IMR-90 (cell line): ENCODE measurements at regions not wholly inside any gene's neighbourhood (a gene's known extent, or its start where the extent isn't known, plus 50 kb on each side); places are given as distances from the start of the nearest gene placed in this dataset.

Experiments used
- ATAC-seq: fragments of 200-7000 bp; cut with Tn5 transposase; 2 replicates; pipeline ENCODE4 v1.9.1; 2020; ENCODE audit warnings: low read depth, mild to moderate bottlenecking, moderate library complexity
- BruUV-seq: library from RNA; stranded (reverse); fragments of 400-500 nt; replicated peaks from 2 replicates; lab custom pipeline; 2021; lab: Mats Ljungman, UMichigan
- CTCF ChIA-PET: fragments of 300-600 bp; formaldehyde crosslinking; extraction: SDS; loops from one replicate; lab custom pipeline; 2021; ENCODE audit warnings: antibody characterized with exemption; lab: Yijun Ruan, JAX
- POLR2A ChIA-PET: fragments of 300-600 bp; sonication (Branson Sonifier 250); formaldehyde crosslinking; loops from one replicate; lab custom pipeline; 2022; ENCODE audit warnings: antibody characterized with exemption; ENCODE audit not compliant: unreplicated experiment; lab: Charles Lee
- DNase-seq: peaks from one replicate; pipeline ENCODE4 v3.0.0; 2013
- H2AFZ ChIP-seq: replicated peaks from 2 replicates; pipeline ENCODE3; 2013; ENCODE audit warnings: low read length, mild to moderate bottlenecking; ENCODE audit not compliant: poor library complexity
- H2AK5ac ChIP-seq: 2 replicates; pipeline ENCODE4 v1.6.1; 2013; ENCODE audit warnings: low read depth, low read length, inconsistent platforms
- H2AK9ac ChIP-seq: replicated peaks from 2 replicates; pipeline ENCODE3; 2013; ENCODE audit warnings: mild to moderate bottlenecking, low read depth, low read length, moderate library complexity; ENCODE audit not compliant: poor library complexity
- H2BK120ac ChIP-seq: 2 replicates; pipeline ENCODE4 v1.6.1; 2013; ENCODE audit warnings: low read depth, low read length, inconsistent platforms
- H2BK15ac ChIP-seq: 3 replicates; pipeline ENCODE4 v1.6.1; 2013; ENCODE audit warnings: low read depth, low read length, inconsistent platforms
- H2BK20ac ChIP-seq: 2 replicates; pipeline ENCODE4 v1.6.1; 2013; ENCODE audit warnings: low read depth, mild to moderate bottlenecking, inconsistent platforms, low read length, moderate library complexity
- H2BK5ac ChIP-seq: 2 replicates; pipeline ENCODE4 v1.6.1; 2013; ENCODE audit warnings: mild to moderate bottlenecking, low read depth, low read length, inconsistent platforms; ENCODE audit not compliant: poor library complexity, severe bottlenecking
- H3K14ac ChIP-seq: replicated peaks from 2 replicates; pipeline ENCODE4 v1.6.1; 2013; ENCODE audit warnings: low read depth, low read length, inconsistent platforms
- H3K18ac ChIP-seq: 2 replicates; pipeline ENCODE4 v1.6.1; 2013; ENCODE audit warnings: low read depth, low read length, control low read depth
- H3K23ac ChIP-seq: 2 replicates; pipeline ENCODE4 v1.6.1; 2013; ENCODE audit warnings: low read depth, low read length, inconsistent platforms
- H3K27ac ChIP-seq: 2 replicates; pipeline ENCODE4 v1.5.1; 2013; ENCODE audit warnings: mild to moderate bottlenecking, control low read depth, low read length; ENCODE audit not compliant: insufficient read depth
- H3K27me3 ChIP-seq: 2 replicates; pipeline ENCODE4 v1.6.1; 2013; ENCODE audit warnings: low read length; ENCODE audit not compliant: control insufficient read depth, insufficient read depth
- H3K36me3 ChIP-seq: 2 replicates; pipeline ENCODE4 v1.6.1; 2013; ENCODE audit warnings: low read length, mixed read lengths; ENCODE audit not compliant: control insufficient read depth, insufficient read depth
- H3K4ac ChIP-seq: 2 replicates; pipeline ENCODE4 v1.6.1; 2013; ENCODE audit warnings: low read depth, low read length, inconsistent platforms
- H3K4me1 ChIP-seq: 2 replicates; pipeline ENCODE4 v1.6.1; 2013; ENCODE audit warnings: low read length, mixed read lengths; ENCODE audit not compliant: control insufficient read depth, insufficient read depth
- H3K4me2 ChIP-seq: 2 replicates; pipeline ENCODE4 v1.6.1; 2013; ENCODE audit warnings: low read depth, mild to moderate bottlenecking, control low read depth, low read length, moderate library complexity
- H3K4me3 ChIP-seq: 2 replicates; pipeline ENCODE4 v1.5.1; 2013; ENCODE audit warnings: low read depth, mild to moderate bottlenecking, control low read depth, low read length, moderate library complexity; ENCODE audit not compliant: insufficient read depth
- H3K56ac ChIP-seq: 2 replicates; pipeline ENCODE4 v1.6.1; 2013; ENCODE audit warnings: low read length, inconsistent platforms; ENCODE audit not compliant: insufficient read depth; ENCODE audit errors: extremely low read depth
- H3K79me1 ChIP-seq, 2 experiments: 2 replicates each; pipeline ENCODE4 v1.6.1; 2013; ENCODE audit warnings: low read length in 2 of 2, inconsistent platforms in 1 of 2, low read depth in 1 of 2
- H3K9ac ChIP-seq: 2 replicates; pipeline ENCODE4 v1.6.1; 2013; ENCODE audit warnings: low read depth, low read length, control low read depth
- H3K9me1 ChIP-seq: 2 replicates; pipeline ENCODE4 v1.6.1; 2013; ENCODE audit warnings: low read length, inconsistent platforms; ENCODE audit not compliant: insufficient read depth
- H3K9me3 ChIP-seq: 2 replicates; pipeline ENCODE4 v1.6.1; 2013; ENCODE audit warnings: low read length; ENCODE audit not compliant: control insufficient read depth, insufficient read depth
- H4K20me1 ChIP-seq: 2 replicates; pipeline ENCODE4 v1.6.1; 2013; ENCODE audit warnings: low read length, inconsistent platforms; ENCODE audit not compliant: insufficient read depth
- H4K5ac ChIP-seq: 2 replicates; pipeline ENCODE4 v1.6.1; 2013; ENCODE audit warnings: mild to moderate bottlenecking, low read depth, low read length, control low read depth
- H4K8ac ChIP-seq, 2 experiments: 2 replicates each; pipeline ENCODE4 v1.6.1; 2013; ENCODE audit warnings: low read depth in 2 of 2, low read length in 2 of 2, control low read depth in 1 of 2, inconsistent platforms in 1 of 2
- H4K91ac ChIP-seq: 2 replicates; pipeline ENCODE4 v1.6.1; 2013; ENCODE audit warnings: low read depth, low read length, inconsistent platforms; ENCODE audit not compliant: insufficient read depth
- RAD21 ChIP-seq: IDR thresholded peaks from 2 replicates; pipeline ENCODE4 v1.6.1; 2012; ENCODE audit warnings: low read length, improper control_type of control experiment
- RFX5 ChIP-seq: IDR thresholded peaks from 2 replicates; pipeline ENCODE4 v1.8.0; 2012; ENCODE audit warnings: low read depth, mild to moderate bottlenecking, low read length, moderate library complexity
- SMC3 ChIP-seq: fragments of 150-350 bp; IDR thresholded peaks from 2 replicates; pipeline ENCODE4 v1.6.1; 2016; ENCODE audit warnings: low read depth, mild to moderate bottlenecking, antibody characterized with exemption, low read length, moderate library complexity
- WGBS, 2 experiments: methylation state at CpG; one replicate each; pipeline versions ENCODE4 v1.1.5 to v1.1.7; 2013; ENCODE audit warnings: missing lambda C conversion rate in 2 of 2; ENCODE audit not compliant: insufficient read length in 1 of 2; ENCODE audit errors: extremely low coverage in 2 of 2; 5-methylcytosine and 5-hydroxymethylcytosine counted together
- dilution Hi-C: fragments of 300-500 bp; cut with HindIII; formaldehyde crosslinking; loops from one replicate; pipeline ENCODE4 v1.14.3; 2018; ENCODE audit warnings: low sequenced_read_pairs; ENCODE audit not compliant: unreplicated experiment
- in situ Hi-C: fragments of 300-500 bp; cut with MboI; formaldehyde crosslinking; loops from 3 replicates; pipeline ENCODE4 v1.14.3; 2019; ENCODE audit warnings: low sequenced_read_pairs, inconsistent platforms, mixed read lengths
- intact Hi-C: fragments of 100-400 bp; cut with micrococcal nuclease; formaldehyde crosslinking; loops from 2 replicates; pipeline ENCODE4 v1.10.0; 2022
- TF ChIP-seq, protein P1 (sequence below): fragments of 150-350 bp; IDR thresholded peaks from 2 replicates; pipeline ENCODE4 v1.6.1; 2017; ENCODE audit warnings: mild to moderate bottlenecking, antibody characterized with exemption, low read length, low read depth
- TF ChIP-seq, protein P2 (sequence below): conservative IDR thresholded peaks from 2 replicates; pipeline ENCODE4 v1.5.1; 2012; ENCODE audit warnings: mild to moderate bottlenecking, low read depth, low read length, improper control_type of control experiment

DNA sequence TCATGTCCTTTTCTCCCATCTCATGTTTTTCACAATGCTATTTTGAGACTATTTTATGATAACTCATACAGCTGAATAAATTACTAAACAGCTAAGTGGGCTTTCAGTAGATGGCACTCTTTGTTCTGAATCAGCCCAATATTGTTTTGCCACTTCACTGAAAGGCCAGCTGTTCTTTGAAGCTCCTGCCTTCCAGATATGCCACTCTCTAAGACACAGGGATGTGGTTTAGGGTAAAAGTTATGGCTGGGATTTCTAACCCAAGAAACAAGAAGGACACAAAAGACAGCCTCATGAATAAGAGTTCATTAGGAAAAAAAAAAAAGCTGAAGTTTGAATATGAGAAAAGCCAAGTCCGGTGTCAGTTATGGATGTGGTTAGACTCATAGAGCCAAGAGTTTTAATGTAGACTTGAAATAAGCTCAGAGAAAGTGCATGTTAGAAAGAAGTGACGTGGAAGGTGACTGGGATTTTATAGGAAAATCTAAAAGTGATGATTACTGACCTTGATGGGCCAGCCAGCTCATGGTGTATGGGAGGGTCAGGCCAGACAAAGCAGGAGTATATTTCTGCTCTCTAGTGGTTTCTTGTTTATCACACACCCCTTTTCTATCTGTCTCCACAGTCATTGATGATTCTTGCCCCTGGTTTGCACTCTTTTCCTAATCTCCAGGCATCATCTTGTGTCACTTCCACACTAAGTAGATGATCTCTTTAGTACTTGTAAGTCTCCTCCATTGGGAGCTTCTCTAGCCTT is 488.5 kb downstream of the NR2F1-AS1 start:
- intact Hi-C loops (loop anchor here (2.0 kb wide), 1 partner anchor 488 kb away; the partner anchor contains the start of gene NR2F1-AS1), dilution Hi-C loops (no loop called here), in situ Hi-C loops (loop anchor here (25.0 kb wide), 1 partner anchor 780 kb away; no protein-coding TSS in a partner anchor)
- CTCF ChIA-PET: interaction anchor here (0.6 to 1.3 kb wide), 11 partner anchors 14 to 709 kb away, joined by 3 to 5 read pairs (median 3); no protein-coding TSS in a partner anchor
- H3K4me3 ChIP-seq: no peak overlapping the region
- H3K4me2 ChIP-seq: no peak overlapping the region
- POLR2A ChIA-PET: interaction anchor here (0.6 to 1.0 kb wide), 2 partner anchors 490 to 1654 kb away, joined by 3 read pairs; no protein-coding TSS in a partner anchor
- H3K4ac ChIP-seq: no peak overlapping the region; the same call in 1 of the 2 replicates
- no peaks in the 10 kb centered on the region for H3K36me3 ChIP-seq
- H2AFZ ChIP-seq: no peak overlapping the region
- ATAC-seq (peak; percentile 57), DNase-seq (peak; percentile 47)
- H3K9ac ChIP-seq: no peak overlapping the region
- peak overlapping the region; percentile 34; the same call in 1 of the 2 replicates for H3K18ac ChIP-seq
- no peaks in the 10 kb centered on the region for H3K9me1 ChIP-seq
- H2AK9ac ChIP-seq: no peak overlapping the region
- 0 out of 2 replicates have a peak overlapping the region, but pooled peaks have one; percentile 15 for H2BK120ac ChIP-seq
- H3K23ac ChIP-seq: no peak overlapping the region
- no peaks in the 10 kb centered on the region for H3K79me1 ChIP-seq
- no peak overlapping the region for H2BK5ac ChIP-seq
- no peak overlapping the region for H4K91ac ChIP-seq
- H2AK5ac ChIP-seq: no peak overlapping the region
- BruUV-seq: no TSS peak
- TF ChIP-seq, protein P1, sequence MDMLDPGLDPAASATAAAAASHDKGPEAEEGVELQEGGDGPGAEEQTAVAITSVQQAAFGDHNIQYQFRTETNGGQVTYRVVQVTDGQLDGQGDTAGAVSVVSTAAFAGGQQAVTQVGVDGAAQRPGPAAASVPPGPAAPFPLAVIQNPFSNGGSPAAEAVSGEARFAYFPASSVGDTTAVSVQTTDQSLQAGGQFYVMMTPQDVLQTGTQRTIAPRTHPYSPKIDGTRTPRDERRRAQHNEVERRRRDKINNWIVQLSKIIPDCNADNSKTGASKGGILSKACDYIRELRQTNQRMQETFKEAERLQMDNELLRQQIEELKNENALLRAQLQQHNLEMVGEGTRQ: no peak
- no peak for TF ChIP-seq RFX5
- TF ChIP-seq RAD21: peak; percentile 60
- TF ChIP-seq, protein P2, sequence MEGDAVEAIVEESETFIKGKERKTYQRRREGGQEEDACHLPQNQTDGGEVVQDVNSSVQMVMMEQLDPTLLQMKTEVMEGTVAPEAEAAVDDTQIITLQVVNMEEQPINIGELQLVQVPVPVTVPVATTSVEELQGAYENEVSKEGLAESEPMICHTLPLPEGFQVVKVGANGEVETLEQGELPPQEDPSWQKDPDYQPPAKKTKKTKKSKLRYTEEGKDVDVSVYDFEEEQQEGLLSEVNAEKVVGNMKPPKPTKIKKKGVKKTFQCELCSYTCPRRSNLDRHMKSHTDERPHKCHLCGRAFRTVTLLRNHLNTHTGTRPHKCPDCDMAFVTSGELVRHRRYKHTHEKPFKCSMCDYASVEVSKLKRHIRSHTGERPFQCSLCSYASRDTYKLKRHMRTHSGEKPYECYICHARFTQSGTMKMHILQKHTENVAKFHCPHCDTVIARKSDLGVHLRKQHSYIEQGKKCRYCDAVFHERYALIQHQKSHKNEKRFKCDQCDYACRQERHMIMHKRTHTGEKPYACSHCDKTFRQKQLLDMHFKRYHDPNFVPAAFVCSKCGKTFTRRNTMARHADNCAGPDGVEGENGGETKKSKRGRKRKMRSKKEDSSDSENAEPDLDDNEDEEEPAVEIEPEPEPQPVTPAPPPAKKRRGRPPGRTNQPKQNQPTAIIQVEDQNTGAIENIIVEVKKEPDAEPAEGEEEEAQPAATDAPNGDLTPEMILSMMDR: peak; percentile 52
- peak; percentile 33 for TF ChIP-seq SMC3
- H2BK20ac ChIP-seq: peak overlapping the region; percentile 12; the same call in 1 of the 2 replicates
- no peaks in the 10 kb centered on the region for H3K9me3 ChIP-seq
- H4K5ac ChIP-seq: peak overlapping the region; percentile 26; the same call in 1 of the 2 replicates
- H3K27me3 ChIP-seq: no peaks in the 10 kb centered on the region
- no CpG with 5 or more reads among the region's 2 CpGs for WGBS, 2 experiments
- H3K27ac ChIP-seq: no peak overlapping the region
- no peaks in the 10 kb centered on the region for H4K20me1 ChIP-seq
- peak overlapping the region; percentile 12; the same call in 1 of the 3 replicates for H2BK15ac ChIP-seq
- no peak overlapping the region for H3K14ac ChIP-seq
- peaks cover 2% of the 10 kb centered on the region; the same call in 1 of the 2 replicates for H3K4me1 ChIP-seq
- no peak overlapping the region for H3K56ac ChIP-seq
- no peak overlapping the region; a peak in 1 of 4 replicates for H4K8ac ChIP-seq
